OCI-LY3 (cell line): ENCODE measurements at regions not wholly inside any gene's neighbourhood (a gene's known extent, or its start where the extent isn't known, plus 50 kb on each side); places are given as distances from the start of the nearest gene placed in this dataset.

Experiments used
- H2AFZ ChIP-seq: fragments of 200-600, 300-600 bp; shearing (Covaris generic); 2 replicates; pipeline ENCODE4 v1.6.0; 2014; ENCODE audit warnings: antibody characterized with exemption, low read depth, low read length
- H3K27ac ChIP-seq: fragments of 200-600, 300-600 bp; sonication (generic); 2 replicates; pipeline ENCODE4 v1.5.1; 2014; ENCODE audit warnings: mild to moderate bottlenecking, low read length, moderate library complexity, mixed read lengths
- H3K27me3 ChIP-seq: fragments of 200-600, 300-600 bp; sonication (generic); 2 replicates; pipeline ENCODE4 v1.6.1; 2014; ENCODE audit warnings: low read depth, low read length, mixed read lengths
- H3K36me3 ChIP-seq: fragments of 200-600, 300-600 bp; sonication (generic); replicated peaks from 2 replicates; pipeline ENCODE3; 2014; ENCODE audit warnings: low read depth, low read length, mixed read lengths
- H3K4me1 ChIP-seq: fragments of 300-600, 200-600 bp; sonication (generic); 2 replicates; pipeline ENCODE4 v1.6.1; 2014; ENCODE audit warnings: low read length, mixed read lengths
- H3K4me2 ChIP-seq: fragments of 200-600, 300-600 bp; sonication (generic); 2 replicates; pipeline ENCODE4 v1.6.1; 2014; ENCODE audit warnings: low read length, mixed read lengths
- H3K4me3 ChIP-seq: fragments of 300-600, 200-600 bp; sonication (generic); 2 replicates; pipeline ENCODE4 v1.5.1; 2014; ENCODE audit warnings: antibody characterized with exemption, mild to moderate bottlenecking, low read length, moderate library complexity
- H3K79me2 ChIP-seq: fragments of 300-600, 200-600 bp; shearing (Covaris generic); 2 replicates; pipeline ENCODE4 v1.6.1; 2014; ENCODE audit warnings: mild to moderate bottlenecking, low read length, mixed read lengths
- H3K9ac ChIP-seq: fragments of 300-600, 200-600 bp; shearing (Covaris generic); 2 replicates; pipeline ENCODE4 v1.6.0; 2014; ENCODE audit warnings: mild to moderate bottlenecking, low read length, moderate library complexity
- H3K9me3 ChIP-seq: fragments of 200-600, 300-600 bp; shearing (Covaris generic); 2 replicates; pipeline ENCODE4 v1.6.1; 2014; ENCODE audit warnings: low read length, mixed read lengths; ENCODE audit not compliant: insufficient read depth
- H4K20me1 ChIP-seq: fragments of 200-600, 300-600 bp; sonication (generic); 2 replicates; pipeline ENCODE4 v1.6.1; 2016; ENCODE audit warnings: low read length, mixed read lengths; ENCODE audit not compliant: insufficient read depth
- CTCF ChIP-seq: fragments of 200-600, 300-600 bp; sonication (generic); IDR thresholded peaks from 2 replicates; pipeline ENCODE4 v1.5.1; 2014; ENCODE audit warnings: antibody characterized with exemption, low read length, low read depth
- EZH2phosphoT487 ChIP-seq: fragments of 200-600 bp; shearing (Covaris generic); IDR thresholded peaks from 2 replicates; pipeline ENCODE4 v1.6.1; 2018; ENCODE audit warnings: antibody characterized with exemption, mixed run types, low read depth

- H3K79me2 ChIP-seq, result no peaks in the 10 kb centered on the region
- H3K9ac ChIP-seq, result no peak overlapping the region
- no peaks in the 10 kb centered on the region for H3K27me3 ChIP-seq
- no peaks in the 10 kb centered on the region for H3K36me3 ChIP-seq
- no peaks in the 10 kb centered on the region for H4K20me1 ChIP-seq
- H3K4me2 ChIP-seq, result no peak overlapping the region
- no peak overlapping the region for H2AFZ ChIP-seq
- no peaks in the 10 kb centered on the region for H3K4me1 ChIP-seq
- H3K9me3 ChIP-seq, result no peaks in the 10 kb centered on the region
- no peak overlapping the region for H3K4me3 ChIP-seq
- TF ChIP-seq EZH2phosphoT487 (no peak), CTCF (peak; percentile 58)
- no peak overlapping the region for H3K27ac ChIP-seq
These were observed 302.0 kb upstream of the SYT1 start for GRCh38 chr12:78562368-78563205.

GRCh38 chr12:78563826-78564225, 300.7 kb upstream of the SYT1 start:
- H3K9ac ChIP-seq, result no peak overlapping the region
- no peak overlapping the region for H3K27ac ChIP-seq
- TF ChIP-seq CTCF (no peak), EZH2phosphoT487 (no peak)
- H4K20me1 ChIP-seq, result no peaks in the 10 kb centered on the region
- H3K4me1 ChIP-seq, result no peaks in the 10 kb centered on the region
- no peak overlapping the region for H3K4me3 ChIP-seq
- H2AFZ ChIP-seq, result no peak overlapping the region
- H3K79me2 ChIP-seq, result no peaks in the 10 kb centered on the region
- no peaks in the 10 kb centered on the region for H3K27me3 ChIP-seq
- H3K4me2 ChIP-seq, result no peak overlapping the region
- no peaks in the 10 kb centered on the region for H3K36me3 ChIP-seq
- no peaks in the 10 kb centered on the region for H3K9me3 ChIP-seq

GRCh38 chr12:78566456-78566855, 298.1 kb upstream of the SYT1 start:
- Histone ChIP-seq H3K9ac (no peak overlapping the region), H2AFZ (no peak overlapping the region), H3K9me3 (no peaks in the 10 kb centered on the region), H3K27ac (no peak overlapping the region), H3K27me3 (no peaks in the 10 kb centered on the region), H4K20me1 (no peaks in the 10 kb centered on the region), H3K4me1 (no peaks in the 10 kb centered on the region), H3K79me2 (no peaks in the 10 kb centered on the region), H3K4me3 (no peak overlapping the region), H3K36me3 (no peaks in the 10 kb centered on the region), H3K4me2 (no peak overlapping the region)
- TF ChIP-seq EZH2phosphoT487 (no peak), CTCF (no peak)

- Histone ChIP-seq H3K4me2 (no peak overlapping the region), H3K27me3 (no peaks in the 10 kb centered on the region), H3K79me2 (no peaks in the 10 kb centered on the region), H3K4me3 (no peak overlapping the region), H3K9ac (no peak overlapping the region), H2AFZ (no peak overlapping the region), H3K27ac (no peak overlapping the region), H3K36me3 (no peaks in the 10 kb centered on the region), H3K4me1 (no peaks in the 10 kb centered on the region), H3K9me3 (no peaks in the 10 kb centered on the region), H4K20me1 (no peaks in the 10 kb centered on the region)
- TF ChIP-seq EZH2phosphoT487 (no peak), CTCF (no peak)
These were observed 296.1 kb upstream of the SYT1 start for GRCh38 chr12:78568321-78569020.
